ENCODE measurements at regions not wholly inside any gene's neighbourhood (a gene's known extent, or its start where the extent isn't known, plus 50 kb on each side); places are given as distances from the start of the nearest gene placed in this dataset.

- DNase-seq: no peak
Measured at GRCh38 chr5:167525004-167525403, 766.4 kb upstream of the WWC1 start.

GRCh38 chr5:167528651-167529050, 762.8 kb upstream of the WWC1 start:
- DNase-seq: no peak

DNA sequence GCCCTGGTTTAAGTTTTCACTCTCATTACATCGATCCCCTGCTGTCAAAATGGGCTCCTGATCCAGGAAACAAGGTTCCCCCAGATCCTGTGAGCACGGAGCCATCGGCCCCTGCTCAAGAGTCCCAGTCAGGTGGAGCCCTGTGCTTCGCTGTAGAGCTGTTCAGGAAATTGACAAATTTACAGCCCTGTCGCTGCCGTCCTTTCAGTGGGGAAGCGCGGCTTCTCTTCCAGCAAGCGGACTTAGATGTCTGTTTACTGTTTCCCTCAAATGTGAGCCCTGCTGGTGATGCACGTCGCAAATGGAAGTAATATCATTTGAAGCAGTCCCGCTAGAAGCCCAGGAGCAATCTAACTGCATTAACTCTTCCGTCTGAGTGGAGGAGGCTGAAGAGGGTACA, 760.9 kb upstream of the WWC1 start:
- DNase-seq: no peak

- DNase-seq: no peak
Measured at GRCh38 chr5:167533814-167534795, 757.3 kb upstream of the WWC1 start.

GRCh38 chr5:167539747-167540146, 751.7 kb upstream of the WWC1 start:
- DNase-seq: no peak

DNA sequence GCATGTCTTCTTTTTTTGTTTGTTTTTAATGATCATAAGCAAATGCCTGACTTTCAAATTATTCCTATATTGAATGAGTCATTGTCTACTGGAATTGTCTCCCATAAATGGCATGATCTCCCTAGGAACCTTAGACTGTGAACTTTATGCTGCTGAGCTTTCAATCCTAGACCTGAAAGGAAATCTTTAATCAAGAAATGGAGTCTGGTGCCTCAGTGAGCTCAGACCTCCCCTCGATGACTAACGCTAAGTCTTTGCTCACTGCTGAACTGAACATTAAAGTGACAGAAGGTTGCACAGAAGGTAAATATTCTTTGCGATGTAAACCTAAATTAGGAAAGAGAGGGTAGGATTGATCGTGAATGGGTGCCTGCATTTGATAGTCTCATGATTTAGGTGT, 745.2 kb upstream of the WWC1 start:
- DNase-seq: no peak

GRCh38 chr5:167552356-167552755, 739.1 kb upstream of the WWC1 start:
- DNase-seq: no peak

DNA sequence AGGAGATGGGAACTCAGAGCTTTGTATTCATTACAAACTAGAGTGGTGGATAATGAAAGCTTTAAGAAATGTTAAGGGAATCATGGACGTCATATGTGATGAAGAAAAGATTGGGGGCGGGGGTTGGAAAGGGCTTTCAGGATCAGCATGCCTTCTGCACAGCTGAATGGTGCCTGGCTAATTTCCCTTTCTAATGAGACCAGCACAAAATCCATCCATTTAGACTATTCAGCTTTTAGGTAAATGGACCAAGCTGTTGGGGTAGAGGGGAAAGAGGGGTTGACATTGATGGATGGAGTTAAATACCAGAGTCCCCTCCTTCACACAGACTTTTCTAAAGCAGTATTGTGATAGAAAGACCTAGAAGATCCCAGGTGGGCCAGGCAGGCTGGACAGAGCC, 737.9 kb upstream of the WWC1 start:
- DNase-seq: no peak

GRCh38 chr5:167554564-167555290, 736.7 kb upstream of the WWC1 start:
- DNase-seq: no peak

GRCh38 chr5:167555565-167556166, 735.8 kb upstream of the WWC1 start:
- no peak for DNase-seq

DNA sequence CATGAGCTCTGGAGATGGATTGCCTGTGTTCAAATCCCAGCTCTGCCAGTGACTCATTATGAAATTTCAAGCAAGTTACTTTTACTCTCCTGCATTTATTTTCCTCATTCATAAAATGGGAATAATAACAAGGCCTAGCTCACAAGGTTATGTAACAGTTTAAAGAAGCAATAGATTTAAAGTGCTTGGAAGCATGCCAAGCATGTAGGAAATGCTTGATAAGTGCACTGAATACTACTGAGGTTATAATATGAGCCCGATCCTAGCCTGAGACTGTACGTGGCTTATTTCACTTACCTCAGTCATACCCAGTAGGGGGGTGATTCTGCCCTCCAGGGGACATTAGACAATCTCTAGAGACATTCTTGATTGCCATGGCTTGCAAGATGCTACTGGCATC, 734.1 kb upstream of the WWC1 start:
- DNase-seq: no peak

- no peak for DNase-seq
Measured at GRCh38 chr5:167561796-167562195, 729.6 kb upstream of the WWC1 start.

DNA sequence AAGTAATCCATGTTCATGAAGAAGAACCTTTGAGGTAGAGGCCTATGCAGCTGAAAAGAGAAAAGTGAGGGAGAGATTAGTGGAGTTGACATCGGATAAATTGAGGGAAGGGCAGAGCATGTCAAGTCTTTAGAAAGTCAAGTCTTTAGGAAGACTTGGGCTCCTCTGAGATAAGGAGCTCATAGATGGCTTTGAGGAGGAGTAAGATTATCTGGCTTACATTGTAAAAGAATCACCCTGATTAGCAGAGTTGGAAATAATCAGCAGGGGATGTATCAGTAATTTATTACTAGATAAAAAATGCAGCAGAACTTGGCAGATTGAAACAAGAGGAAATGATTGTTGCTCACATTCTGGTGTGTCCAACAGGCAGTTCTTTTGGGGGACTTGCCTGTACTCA, 727.2 kb upstream of the WWC1 start:
- DNase-seq: no peak

GRCh38 chr5:167565189-167565954, 726.1 kb upstream of the WWC1 start:
- no peak for DNase-seq

DNA sequence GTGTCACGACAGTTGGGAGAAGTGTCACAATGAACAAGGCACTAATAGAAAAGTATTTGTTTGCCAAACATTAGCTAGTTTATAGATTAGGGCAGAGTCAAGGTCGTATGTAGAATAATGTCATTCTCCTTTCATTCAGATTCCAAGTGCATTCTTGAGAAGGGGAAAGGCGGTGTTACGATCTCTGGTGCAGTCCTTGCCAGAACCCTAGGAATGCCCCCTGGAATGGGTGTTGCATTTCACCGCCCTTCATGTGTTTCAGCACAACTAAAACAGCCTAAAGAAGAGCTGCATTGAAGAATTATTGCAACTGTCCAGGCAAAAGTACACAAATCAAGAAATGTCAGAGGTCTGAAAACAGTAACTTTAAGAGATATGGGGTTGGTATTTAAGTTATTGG, 721.0 kb upstream of the WWC1 start:
- DNase-seq: no peak

DNA sequence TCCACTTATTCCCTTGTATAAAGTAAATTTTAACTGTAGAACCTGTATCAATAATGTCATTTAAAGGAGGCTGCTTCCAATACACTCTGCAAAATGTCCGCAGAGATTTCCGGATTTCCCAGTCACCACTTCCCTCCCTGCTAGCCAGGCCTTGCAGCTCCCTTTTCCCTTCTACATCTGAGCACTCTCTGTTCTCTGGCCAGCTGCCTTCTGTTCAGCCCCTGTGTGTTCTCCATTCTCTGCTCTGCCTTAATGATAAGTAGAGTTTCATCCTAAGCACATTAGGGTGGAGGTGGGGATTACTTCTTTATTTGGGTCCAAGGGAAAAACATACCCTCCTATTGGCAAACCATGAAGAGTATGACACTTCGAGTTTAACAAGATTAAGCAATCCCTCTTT, 719.6 kb upstream of the WWC1 start:
- DNase-seq: no peak

GRCh38 chr5:167573370-167574127, 717.9 kb upstream of the WWC1 start:
- no peak for DNase-seq

DNA sequence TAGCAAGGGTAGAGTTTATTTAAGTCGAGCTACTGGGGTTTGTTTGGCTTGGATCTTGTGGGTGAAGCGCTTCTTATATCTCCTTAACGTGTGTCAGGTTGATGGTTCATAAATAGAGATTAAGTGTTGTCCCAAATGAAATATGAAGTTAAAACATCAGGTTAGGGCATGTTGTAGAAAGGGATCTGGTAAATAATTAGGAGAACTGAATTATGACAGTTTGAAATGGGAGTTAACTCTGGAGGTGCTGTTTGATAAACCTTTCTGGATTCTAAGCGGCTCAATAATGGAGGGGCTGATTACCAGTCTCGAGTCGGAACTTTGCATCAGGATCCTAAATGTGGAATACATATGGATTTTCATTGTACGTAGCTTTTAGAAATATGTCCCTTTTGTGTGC, 717.0 kb upstream of the WWC1 start:
- DNase-seq: no peak

- DNase-seq: no peak
Measured at GRCh38 chr5:167575330-167575729, 716.1 kb upstream of the WWC1 start.

- no peak for DNase-seq
Measured at GRCh38 chr5:167576126-167576525, 715.3 kb upstream of the WWC1 start.

DNA sequence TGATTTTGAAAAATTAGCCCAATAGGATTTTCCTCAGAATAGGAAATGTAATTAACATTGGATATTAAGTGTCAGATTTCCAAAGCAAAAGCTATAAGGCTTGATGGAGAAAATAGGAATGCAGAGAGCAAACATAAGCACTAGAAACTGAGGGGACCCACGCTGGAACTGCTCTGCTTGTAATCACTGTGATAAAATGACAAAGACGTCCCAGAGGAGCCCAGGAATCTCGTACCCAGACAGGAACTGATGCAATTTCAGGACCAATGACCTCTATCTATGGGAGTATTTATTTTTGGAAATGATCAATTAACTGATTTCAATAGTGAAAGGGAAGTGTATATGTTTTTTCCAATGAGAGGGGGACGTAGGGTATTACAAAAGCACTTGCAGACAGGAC, 714.5 kb upstream of the WWC1 start:
- no peak for DNase-seq

DNA sequence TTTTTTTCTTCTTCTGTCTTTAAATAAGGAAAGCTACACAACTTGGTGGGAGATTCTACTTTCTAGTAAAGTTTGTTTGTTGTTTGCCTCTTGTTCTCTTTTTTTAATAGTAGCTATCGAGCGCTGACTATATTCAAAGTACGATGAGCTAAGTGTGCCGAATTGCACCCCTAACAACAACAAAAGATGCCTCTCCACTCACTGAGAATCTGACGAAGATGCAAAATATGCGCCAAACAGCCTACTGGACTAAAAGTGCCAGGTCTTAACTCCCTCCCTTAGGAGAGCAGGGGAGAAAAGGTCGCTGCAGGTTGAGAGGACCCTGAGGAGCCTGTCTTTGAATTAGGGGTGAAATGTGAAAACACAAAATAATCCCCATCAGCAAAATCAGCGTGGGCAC, 713.8 kb upstream of the WWC1 start:
- DNase-seq: no peak

Measured in NCI-H1436 (cell line).